Endothelial cell (in vitro differentiated cells): ENCODE measurements at regions not wholly inside any gene's neighbourhood (a gene's known extent, or its start where the extent isn't known, plus 50 kb on each side); places are given as distances from the start of the nearest gene placed in this dataset.

Experiments
- DNase-seq: peaks from one replicate; pipeline ENCODE4 v3.0.0; 2021; ENCODE audit warnings: low spot score
- H3K27ac Mint-ChIP-seq: one replicate; pipeline ENCODE4 v1.8.0; 2021; ENCODE audit warnings: mixed read lengths, inconsistent platforms; ENCODE audit not compliant: unreplicated experiment
- H3K27me3 Mint-ChIP-seq: one replicate; pipeline ENCODE4 v1.8.0; 2021; ENCODE audit warnings: mild to moderate bottlenecking, moderate library complexity, mixed read lengths, inconsistent platforms; ENCODE audit not compliant: unreplicated experiment
- H3K36me3 Mint-ChIP-seq: one replicate; pipeline ENCODE4 v1.8.0; 2021; ENCODE audit warnings: mild to moderate bottlenecking, low read depth, mixed read lengths, inconsistent platforms; ENCODE audit not compliant: unreplicated experiment
- H3K4me1 Mint-ChIP-seq: one replicate; pipeline ENCODE4 v1.8.0; 2021; ENCODE audit warnings: mild to moderate bottlenecking, mixed read lengths, inconsistent platforms; ENCODE audit not compliant: unreplicated experiment
- H3K4me3 Mint-ChIP-seq: one replicate; pipeline ENCODE4 v1.8.0; 2021; ENCODE audit warnings: mild to moderate bottlenecking, mixed read lengths, inconsistent platforms; ENCODE audit not compliant: unreplicated experiment
- H3K9me3 Mint-ChIP-seq: one replicate; pipeline ENCODE4 v1.8.0; 2021; ENCODE audit warnings: mixed read lengths, inconsistent platforms; ENCODE audit not compliant: unreplicated experiment
- TF ChIP-seq, protein P1 (sequence below): fragments of 200-600 bp; sonication (generic); IDR thresholded peaks from one replicate; pipeline ENCODE4 v1.5.0; 2021; ENCODE audit warnings: antibody characterized with exemption; ENCODE audit not compliant: unreplicated experiment

DNA sequence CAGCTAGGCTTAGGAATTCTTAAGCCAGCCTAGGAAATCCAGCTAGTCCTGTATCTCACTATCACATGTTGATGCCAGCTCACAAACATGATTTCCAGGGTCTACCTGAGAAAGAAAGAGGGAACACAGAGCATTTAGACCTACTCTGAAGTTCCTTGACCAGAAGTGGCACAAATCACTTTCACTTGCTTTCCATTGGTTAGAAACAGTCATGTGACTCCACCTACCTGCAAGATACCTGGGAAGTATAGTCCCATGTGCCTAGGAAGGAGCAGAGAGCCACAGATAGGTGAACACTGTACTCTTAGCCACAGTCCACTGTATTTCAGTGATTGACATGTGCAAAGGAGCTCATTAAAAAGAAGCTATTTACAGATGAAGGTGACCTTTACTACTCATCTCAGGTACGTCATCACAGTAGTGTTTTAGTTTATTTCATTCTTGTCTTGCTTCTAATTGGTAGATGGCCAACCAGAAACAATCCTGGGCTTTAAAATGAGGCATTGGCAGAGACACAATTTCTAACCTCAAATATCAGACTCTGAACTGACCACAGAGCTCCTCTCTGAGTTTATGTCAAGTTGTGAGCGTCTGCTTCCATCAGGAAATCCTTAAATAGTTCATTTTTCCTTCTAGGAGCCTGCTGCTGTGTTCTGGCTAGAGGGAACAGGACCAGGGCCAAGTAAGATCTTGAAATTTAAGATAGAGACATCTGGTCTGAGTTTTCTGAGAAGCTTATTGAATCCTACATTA lies 340.7 kb downstream of the TLE4 start:
- Mint-ChIP-seq H3K27me3 (peaks cover 3% of the 10 kb centered on the region), H3K4me1 (no peaks in the 10 kb centered on the region), H3K36me3 (no peaks in the 10 kb centered on the region), H3K4me3 (no peak overlapping the region), H3K27ac (no peak overlapping the region), H3K9me3 (no peaks in the 10 kb centered on the region)
- TF ChIP-seq, protein P1, sequence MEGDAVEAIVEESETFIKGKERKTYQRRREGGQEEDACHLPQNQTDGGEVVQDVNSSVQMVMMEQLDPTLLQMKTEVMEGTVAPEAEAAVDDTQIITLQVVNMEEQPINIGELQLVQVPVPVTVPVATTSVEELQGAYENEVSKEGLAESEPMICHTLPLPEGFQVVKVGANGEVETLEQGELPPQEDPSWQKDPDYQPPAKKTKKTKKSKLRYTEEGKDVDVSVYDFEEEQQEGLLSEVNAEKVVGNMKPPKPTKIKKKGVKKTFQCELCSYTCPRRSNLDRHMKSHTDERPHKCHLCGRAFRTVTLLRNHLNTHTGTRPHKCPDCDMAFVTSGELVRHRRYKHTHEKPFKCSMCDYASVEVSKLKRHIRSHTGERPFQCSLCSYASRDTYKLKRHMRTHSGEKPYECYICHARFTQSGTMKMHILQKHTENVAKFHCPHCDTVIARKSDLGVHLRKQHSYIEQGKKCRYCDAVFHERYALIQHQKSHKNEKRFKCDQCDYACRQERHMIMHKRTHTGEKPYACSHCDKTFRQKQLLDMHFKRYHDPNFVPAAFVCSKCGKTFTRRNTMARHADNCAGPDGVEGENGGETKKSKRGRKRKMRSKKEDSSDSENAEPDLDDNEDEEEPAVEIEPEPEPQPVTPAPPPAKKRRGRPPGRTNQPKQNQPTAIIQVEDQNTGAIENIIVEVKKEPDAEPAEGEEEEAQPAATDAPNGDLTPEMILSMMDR: no peak
- no peak for DNase-seq

- Mint-ChIP-seq H3K27ac (no peak overlapping the region), H3K36me3 (no peaks in the 10 kb centered on the region), H3K27me3 (peaks cover 3% of the 10 kb centered on the region), H3K9me3 (no peaks in the 10 kb centered on the region), H3K4me1 (no peaks in the 10 kb centered on the region), H3K4me3 (no peak overlapping the region)
- no peak for DNase-seq
- TF ChIP-seq, protein P1: no peak
These were observed 340.0 kb downstream of the TLE4 start for GRCh38 chr9:79911724-79912123.

DNA sequence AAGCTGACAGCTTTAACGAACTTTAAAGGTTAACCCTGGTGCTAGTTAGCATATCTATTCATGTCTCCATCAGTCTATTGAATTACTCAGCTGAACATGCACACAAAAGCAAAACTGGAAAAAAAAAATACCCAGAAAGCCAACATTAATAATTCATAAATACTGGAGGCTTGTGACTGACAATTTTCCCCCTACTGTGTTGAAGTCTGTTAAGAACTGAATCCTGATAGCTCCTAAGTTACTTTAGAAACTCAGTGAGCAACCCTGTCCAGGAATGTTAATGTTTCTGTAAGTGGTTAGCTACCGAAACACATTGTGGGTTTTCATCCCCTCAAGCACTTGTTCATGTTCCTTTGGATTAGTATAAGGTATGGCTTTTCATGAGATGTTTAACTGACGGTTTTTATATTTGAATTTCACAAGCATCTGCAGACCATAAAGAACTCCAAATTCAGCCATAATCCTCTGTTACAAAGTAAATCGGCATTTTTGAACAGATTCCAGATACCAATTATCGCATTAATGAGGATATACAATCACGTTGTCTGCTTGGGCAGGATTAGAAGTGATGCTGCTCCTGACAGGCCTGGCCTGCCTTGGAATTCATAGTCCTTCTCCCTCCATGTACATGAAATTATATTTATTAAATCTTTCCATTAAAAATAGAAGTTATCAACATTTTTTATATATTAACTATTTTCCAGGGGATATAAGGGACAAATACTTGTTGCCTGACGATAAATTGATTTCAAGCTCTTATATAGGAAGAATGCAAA lies 331.2 kb downstream of the TLE4 start:
- TF ChIP-seq, protein P1: no peak
- no peak for DNase-seq
- H3K4me3 Mint-ChIP-seq: no peak overlapping the region
- no peaks in the 10 kb centered on the region for H3K36me3 Mint-ChIP-seq
- H3K27me3 Mint-ChIP-seq: no peaks in the 10 kb centered on the region
- H3K9me3 Mint-ChIP-seq: no peaks in the 10 kb centered on the region
- no peak overlapping the region for H3K27ac Mint-ChIP-seq
- no peaks in the 10 kb centered on the region for H3K4me1 Mint-ChIP-seq

GRCh38 chr9:79900754-79901153 lies 329.0 kb downstream of the TLE4 start:
- no peaks in the 10 kb centered on the region for H3K27me3 Mint-ChIP-seq
- TF ChIP-seq, protein P1: no peak
- no peak for DNase-seq
- no peak overlapping the region for H3K4me3 Mint-ChIP-seq
- no peaks in the 10 kb centered on the region for H3K36me3 Mint-ChIP-seq
- no peak overlapping the region for H3K27ac Mint-ChIP-seq
- H3K9me3 Mint-ChIP-seq: no peaks in the 10 kb centered on the region
- H3K4me1 Mint-ChIP-seq: no peaks in the 10 kb centered on the region

DNA sequence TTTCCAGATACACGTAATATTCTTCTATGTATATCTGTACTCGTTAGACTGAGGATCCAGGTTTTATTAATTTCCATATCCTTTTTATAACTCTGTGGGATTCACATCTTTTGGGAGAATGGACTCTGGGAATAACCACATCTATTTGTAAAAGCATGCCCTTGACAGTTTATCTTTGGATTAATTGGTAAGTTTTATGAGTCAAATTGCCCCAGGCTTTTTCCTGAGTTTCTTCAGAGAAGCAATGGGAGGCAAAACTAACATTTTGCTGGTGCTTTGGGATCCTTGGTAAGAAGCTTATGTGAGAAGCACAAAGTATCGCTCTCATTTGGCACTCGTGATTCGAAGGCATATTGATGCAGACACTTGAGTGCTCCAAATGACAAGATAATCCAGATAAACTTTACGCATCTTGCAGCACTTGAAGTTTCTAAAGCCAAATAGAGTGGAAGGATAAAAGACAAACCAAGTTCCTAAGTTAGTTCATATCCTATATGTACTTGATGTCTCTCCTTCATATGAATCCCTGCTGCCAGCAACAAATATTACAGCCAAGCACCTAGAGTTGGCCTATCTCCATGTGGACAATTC lies 324.7 kb downstream of the TLE4 start:
- H3K27ac Mint-ChIP-seq: no peak overlapping the region
- H3K27me3 Mint-ChIP-seq: peaks cover 2% of the 10 kb centered on the region
- no peaks in the 10 kb centered on the region for H3K36me3 Mint-ChIP-seq
- TF ChIP-seq, protein P1: no peak
- H3K9me3 Mint-ChIP-seq: no peaks in the 10 kb centered on the region
- H3K4me1 Mint-ChIP-seq: no peaks in the 10 kb centered on the region
- no peak overlapping the region for H3K4me3 Mint-ChIP-seq
- no peak for DNase-seq
